KBM-7 (cell line): ENCODE measurements at regions not wholly inside any gene's neighbourhood (a gene's known extent, or its start where the extent isn't known, plus 50 kb on each side); places are given as distances from the start of the nearest gene placed in this dataset.

Experiments
- DNase-seq: peaks from one replicate; pipeline ENCODE4 v3.0.0-alpha.2; 2015
- in situ Hi-C: fragments of 300-500 bp; cut with MboI; formaldehyde crosslinking; loops from 2 replicates; pipeline ENCODE4 v1.14.3; 2020; ENCODE audit warnings: low sequenced_read_pairs, low pct_unique_long_range_greater_than_20kb, mixed read lengths

GRCh38 chr1:115430441-115431158, 92.6 kb upstream of the NGF start:
- no peak for DNase-seq
- in situ Hi-C loops = no loop called here

GRCh38 chr1:115429884-115430283, 91.8 kb upstream of the NGF start:
- DNase-seq = no peak
- in situ Hi-C loops = no loop called here

- no peak for DNase-seq
Measured at GRCh38 chr1:115429241-115429640, 91.2 kb upstream of the NGF start.

DNA sequence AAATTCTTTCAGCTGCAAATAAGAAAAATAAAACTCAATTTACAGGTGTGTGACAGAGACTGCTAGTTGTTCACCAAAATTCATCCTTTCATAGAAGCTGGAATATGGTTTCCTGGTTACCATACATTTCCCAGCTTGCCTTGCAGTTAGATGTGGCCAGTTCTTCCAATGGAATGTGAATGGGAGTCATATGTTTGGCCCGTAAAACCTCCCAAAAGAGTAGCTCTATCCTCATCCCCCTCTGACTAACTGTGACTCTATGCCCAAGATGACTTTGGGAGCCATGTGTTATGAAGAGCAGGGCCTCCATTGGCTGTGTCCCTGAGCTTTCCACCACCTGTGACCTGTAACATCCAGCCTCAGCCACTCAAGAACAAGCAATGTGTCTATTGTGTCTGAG, 90.6 kb upstream of the NGF start:
- in situ Hi-C loops = no loop called here
- DNase-seq = no peak

More at GRCh38 chr1:115429241-115429640, 91.2 kb upstream of the NGF start:
- in situ Hi-C loops = no loop called here

DNA sequence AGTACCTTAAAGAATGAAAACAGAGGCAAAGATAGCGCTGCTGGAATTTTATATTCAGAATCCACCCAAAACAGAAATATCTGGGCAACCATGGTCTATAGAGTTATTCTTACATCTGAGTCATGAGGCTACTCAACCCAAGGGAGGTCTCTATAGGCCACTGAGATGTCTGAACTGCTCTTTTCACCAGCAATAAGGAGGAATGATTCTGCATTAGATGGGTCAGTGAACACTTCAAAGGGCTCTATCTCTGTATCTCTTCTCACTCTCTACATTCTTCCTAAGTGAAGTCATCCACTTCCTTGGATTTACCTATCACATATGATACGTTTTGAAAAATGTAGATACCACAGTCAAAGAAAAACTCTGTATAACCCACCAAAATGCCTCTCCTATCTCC, 90.2 kb upstream of the NGF start:
- in situ Hi-C loops = no loop called here
- no peak for DNase-seq

DNA sequence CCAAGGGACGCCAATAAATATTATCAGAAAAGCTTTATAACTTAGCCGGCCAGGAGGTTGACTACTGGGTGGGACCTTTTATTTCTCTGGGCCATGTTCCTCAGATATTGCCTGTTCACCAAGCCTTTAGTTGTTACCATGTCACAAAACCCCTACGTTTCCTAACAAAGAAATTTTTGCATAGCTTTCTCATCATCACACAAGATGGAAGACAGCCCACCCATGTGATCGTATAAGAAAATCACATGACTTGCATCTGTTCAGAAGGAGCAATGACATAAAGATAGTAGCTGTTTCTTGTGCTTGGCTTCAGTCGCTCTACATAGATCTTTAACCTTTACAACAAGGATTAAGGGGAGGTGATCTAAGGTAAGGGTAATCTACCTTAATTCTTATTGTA, 88.9 kb upstream of the NGF start:
- in situ Hi-C loops = no loop called here
- DNase-seq = no peak

- DNase-seq = no peak
- in situ Hi-C loops = no loop called here
Measured at GRCh38 chr1:115426231-115426771, 88.3 kb upstream of the NGF start.

GRCh38 chr1:115425442-115425841, 87.4 kb upstream of the NGF start:
- in situ Hi-C loops = no loop called here
- DNase-seq = no peak

DNA sequence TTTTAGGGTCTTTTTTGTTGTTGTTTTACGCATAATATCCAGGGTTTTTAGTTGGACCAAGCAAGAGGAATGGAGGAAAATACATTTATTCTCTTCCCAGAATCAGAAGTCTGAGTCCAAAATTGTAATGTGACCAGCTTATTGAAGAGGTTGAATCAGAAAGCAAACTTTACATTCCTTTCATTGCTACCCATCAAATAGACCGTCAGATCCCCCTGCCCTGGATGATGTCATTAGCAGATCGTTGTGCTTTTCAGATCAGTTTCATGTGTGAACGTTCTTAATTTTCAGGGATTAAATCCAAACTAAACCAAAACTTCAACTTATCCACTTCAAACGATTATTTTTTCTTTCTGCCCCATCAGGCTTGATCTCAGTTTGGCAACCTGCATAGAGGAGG, 85.7 kb upstream of the NGF start:
- no peak for DNase-seq
- in situ Hi-C loops = no loop called here

- in situ Hi-C loops = no loop called here
- DNase-seq = no peak
Measured at GRCh38 chr1:115419571-115419970, 81.5 kb upstream of the NGF start.

DNA sequence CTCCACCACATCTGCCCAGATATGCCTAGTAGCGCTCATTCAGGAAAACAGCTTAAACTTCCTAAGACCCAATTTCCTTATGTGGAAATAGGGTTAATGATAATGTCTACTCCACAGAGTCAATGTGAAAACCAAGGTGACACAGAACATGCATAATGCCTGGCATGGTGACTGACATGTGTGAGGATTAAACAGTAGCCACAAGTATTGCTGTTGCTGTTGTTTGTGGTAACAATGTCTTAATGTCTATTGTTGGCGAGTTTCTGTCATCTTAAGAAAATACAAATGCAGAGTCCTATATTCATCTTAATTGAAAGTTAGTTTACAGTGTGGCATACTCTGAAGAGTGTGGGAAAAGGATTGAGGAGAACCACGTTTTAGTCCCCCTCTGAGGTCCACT, 75.6 kb upstream of the NGF start:
- DNase-seq = no peak
- in situ Hi-C loops = no loop called here

GRCh38 chr1:115413208-115413607, 75.2 kb upstream of the NGF start:
- no peak for DNase-seq
- in situ Hi-C loops = no loop called here

GRCh38 chr1:115412733-115413132, 74.7 kb upstream of the NGF start:
- DNase-seq = no peak

GRCh38 chr1:115412286-115412685, 74.2 kb upstream of the NGF start:
- no peak for DNase-seq
- in situ Hi-C loops = no loop called here

More at GRCh38 chr1:115412733-115413132, 74.7 kb upstream of the NGF start:
- in situ Hi-C loops = no loop called here

DNA sequence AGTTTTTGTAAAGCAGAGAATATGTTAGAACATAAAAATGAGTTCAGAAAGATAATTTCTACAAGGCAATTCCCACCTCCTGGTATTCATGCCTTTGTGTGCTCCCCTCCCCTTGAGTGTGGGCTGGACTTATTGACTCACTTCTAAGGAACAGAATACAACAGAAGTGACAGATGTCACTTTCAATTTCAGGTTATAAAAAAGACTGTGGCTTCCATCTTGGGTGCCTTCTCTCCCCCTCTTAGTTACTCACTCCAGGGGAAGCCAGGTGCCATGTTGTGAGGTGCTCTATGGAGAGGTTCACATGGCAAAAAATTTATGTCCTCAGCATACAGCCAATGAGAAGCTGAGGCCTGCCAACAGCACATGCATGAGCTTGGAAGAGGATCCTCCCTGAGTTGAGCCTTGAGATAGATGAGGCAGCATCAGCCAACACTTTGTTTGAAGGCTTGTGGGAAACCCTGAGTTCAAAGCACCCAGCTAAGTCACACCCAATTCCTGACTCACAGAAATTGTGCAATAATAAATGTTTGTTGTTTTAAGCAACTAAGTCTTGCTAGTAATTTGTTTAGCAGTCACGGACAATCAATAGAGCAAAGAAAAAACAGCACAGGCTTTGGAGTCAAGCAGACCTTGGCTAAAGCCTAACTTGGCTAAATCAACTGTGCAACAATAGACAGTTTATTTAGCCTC, 73.5 kb upstream of the NGF start:
- in situ Hi-C loops = no loop called here
- no peak for DNase-seq

- in situ Hi-C loops = no loop called here
- DNase-seq = no peak
Measured at GRCh38 chr1:115409094-115410015, 71.3 kb upstream of the NGF start.

GRCh38 chr1:115408533-115408932, 70.5 kb upstream of the NGF start:
- in situ Hi-C loops = no loop called here
- DNase-seq = no peak

- in situ Hi-C loops = no loop called here
- DNase-seq = no peak
Measured at GRCh38 chr1:115404911-115405310, 66.9 kb upstream of the NGF start.

- in situ Hi-C loops = no loop called here
- DNase-seq = no peak
Measured at GRCh38 chr1:115402753-115403184, 64.7 kb upstream of the NGF start.

DNA sequence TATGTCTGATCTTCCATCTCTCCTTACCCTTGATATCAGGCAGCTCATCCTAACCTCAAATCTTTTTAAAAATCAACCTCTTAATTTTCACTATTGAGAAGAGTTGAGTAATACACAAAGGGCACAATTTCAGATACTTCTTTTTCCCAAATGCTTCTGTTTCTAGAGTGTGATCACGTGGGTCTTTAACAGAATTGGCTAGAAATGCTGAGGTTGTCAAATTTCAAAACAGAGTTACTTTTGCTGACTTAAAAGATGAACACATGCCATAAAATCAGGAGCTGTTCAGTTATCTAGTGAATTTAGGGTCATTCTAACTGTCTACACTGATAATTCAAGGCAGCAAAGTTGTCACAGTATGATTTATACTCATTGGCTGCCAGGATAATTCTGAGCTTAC, 63.6 kb upstream of the NGF start:
- no peak for DNase-seq
- in situ Hi-C loops = no loop called here
